ENCODE measurements at regions not wholly inside any gene's neighbourhood (a gene's known extent, or its start where the extent isn't known, plus 50 kb on each side); places are given as distances from the start of the nearest gene placed in this dataset.

DNA sequence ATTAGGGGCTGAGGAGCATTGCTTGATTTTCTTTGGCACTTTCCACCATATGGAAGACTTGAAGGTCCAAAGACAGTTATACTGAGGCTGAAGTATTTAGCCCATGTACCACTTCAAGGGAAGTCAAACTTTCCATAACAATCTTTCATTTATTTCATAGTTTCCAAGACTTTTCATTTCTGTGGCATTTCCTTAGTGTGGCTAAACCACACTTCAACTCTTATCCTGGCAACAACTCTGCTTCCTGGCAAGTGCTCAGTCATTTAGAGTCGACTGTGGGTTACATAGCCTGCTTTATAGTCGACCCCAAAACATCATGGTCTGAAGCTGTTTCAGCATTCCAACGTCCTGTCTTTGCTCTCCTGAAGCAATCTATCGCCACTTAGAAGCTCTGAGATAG lies 343.0 kb upstream of the SEMA3D start:
- no peak overlapping the region for H3K4me3 Mint-ChIP-seq
- no peak for DNase-seq (ENCODE audit: low read depth, low spot score)
- no peaks in the 10 kb centered on the region for H3K4me1 Mint-ChIP-seq
- H3K27ac Mint-ChIP-seq (ENCODE audit: unreplicated experiment): no peak overlapping the region
- H3K36me3 Mint-ChIP-seq (ENCODE audit: low read depth): no peaks in the 10 kb centered on the region
- no peaks in the 10 kb centered on the region for H3K9me3 Mint-ChIP-seq
- no peaks in the 10 kb centered on the region for H3K27me3 Mint-ChIP-seq (ENCODE audit: low read depth)
- TF ChIP-seq, protein P1, sequence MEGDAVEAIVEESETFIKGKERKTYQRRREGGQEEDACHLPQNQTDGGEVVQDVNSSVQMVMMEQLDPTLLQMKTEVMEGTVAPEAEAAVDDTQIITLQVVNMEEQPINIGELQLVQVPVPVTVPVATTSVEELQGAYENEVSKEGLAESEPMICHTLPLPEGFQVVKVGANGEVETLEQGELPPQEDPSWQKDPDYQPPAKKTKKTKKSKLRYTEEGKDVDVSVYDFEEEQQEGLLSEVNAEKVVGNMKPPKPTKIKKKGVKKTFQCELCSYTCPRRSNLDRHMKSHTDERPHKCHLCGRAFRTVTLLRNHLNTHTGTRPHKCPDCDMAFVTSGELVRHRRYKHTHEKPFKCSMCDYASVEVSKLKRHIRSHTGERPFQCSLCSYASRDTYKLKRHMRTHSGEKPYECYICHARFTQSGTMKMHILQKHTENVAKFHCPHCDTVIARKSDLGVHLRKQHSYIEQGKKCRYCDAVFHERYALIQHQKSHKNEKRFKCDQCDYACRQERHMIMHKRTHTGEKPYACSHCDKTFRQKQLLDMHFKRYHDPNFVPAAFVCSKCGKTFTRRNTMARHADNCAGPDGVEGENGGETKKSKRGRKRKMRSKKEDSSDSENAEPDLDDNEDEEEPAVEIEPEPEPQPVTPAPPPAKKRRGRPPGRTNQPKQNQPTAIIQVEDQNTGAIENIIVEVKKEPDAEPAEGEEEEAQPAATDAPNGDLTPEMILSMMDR (conservative IDR thresholded peaks at IDR 0.05): no peak

DNA sequence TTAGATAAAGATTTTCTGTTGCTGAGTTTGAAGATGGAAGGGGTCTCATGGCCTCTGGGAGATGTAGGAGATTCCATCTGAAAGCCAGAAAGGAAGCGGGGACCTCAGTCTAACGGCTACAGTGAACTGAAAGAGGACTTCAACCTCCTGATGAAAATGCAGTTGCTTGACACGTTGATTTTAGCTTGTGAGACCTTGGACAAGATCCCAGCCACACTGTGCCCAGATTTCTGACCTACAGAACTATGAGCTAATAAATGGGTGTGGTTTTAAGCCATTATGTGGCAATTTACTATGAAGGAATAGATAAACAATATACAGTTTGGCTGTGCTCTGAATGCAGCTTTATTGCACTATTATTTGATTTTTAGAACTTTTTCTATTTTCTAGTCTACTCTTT lies 342.3 kb upstream of the SEMA3D start:
- Mint-ChIP-seq H3K4me1 (no peaks in the 10 kb centered on the region), H3K36me3 (ENCODE audit: low read depth) (no peaks in the 10 kb centered on the region), H3K4me3 (no peak overlapping the region), H3K27me3 (ENCODE audit: low read depth) (no peaks in the 10 kb centered on the region), H3K9me3 (no peaks in the 10 kb centered on the region), H3K27ac (ENCODE audit: unreplicated experiment) (no peak overlapping the region)
- DNase-seq (ENCODE audit: low read depth, low spot score): no peak
- TF ChIP-seq, protein P1 (conservative IDR thresholded peaks at IDR 0.05): no peak

DNA sequence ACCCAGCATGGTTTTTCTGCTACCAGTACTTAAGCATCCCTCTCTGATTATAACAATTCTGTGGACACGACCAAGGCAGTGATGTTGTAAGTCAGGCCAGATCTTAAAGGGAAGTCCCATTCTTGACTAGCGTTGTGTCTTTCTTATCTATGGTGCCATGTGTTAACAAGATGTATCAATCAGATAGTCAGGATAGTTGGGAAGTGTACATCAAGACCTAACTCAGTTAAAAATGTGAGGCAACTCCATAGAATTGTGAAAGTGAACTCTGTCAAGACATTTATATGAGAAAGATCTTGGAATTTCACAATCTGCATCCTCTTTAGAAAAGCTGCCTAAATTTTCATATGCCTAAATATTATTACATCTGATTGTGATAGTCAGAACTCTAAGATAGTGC lies 341.7 kb upstream of the SEMA3D start:
- Mint-ChIP-seq H3K4me1 (no peaks in the 10 kb centered on the region), H3K27me3 (ENCODE audit: low read depth) (no peaks in the 10 kb centered on the region), H3K4me3 (no peak overlapping the region), H3K9me3 (no peaks in the 10 kb centered on the region), H3K27ac (ENCODE audit: unreplicated experiment) (no peak overlapping the region), H3K36me3 (ENCODE audit: low read depth) (no peaks in the 10 kb centered on the region)
- no peak for DNase-seq (ENCODE audit: low read depth, low spot score)
- TF ChIP-seq, protein P1 (conservative IDR thresholded peaks at IDR 0.05): no peak

DNA sequence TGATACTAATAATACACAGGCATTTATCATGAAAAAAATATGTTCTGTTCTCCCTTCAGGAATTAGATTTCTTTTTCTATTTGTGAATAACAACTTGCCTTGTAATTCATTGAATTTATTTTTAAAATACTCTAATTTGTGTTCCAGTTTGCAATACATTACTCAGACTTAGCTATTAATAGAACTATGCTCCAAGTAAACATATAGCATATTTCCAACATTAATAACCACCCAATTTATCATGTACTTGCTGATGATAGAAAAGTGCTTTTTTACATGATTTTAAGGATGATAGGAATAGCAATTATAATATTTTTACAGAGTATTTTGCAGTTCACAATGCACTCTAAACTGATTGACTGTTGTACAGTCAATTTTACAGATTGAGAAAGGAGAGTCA lies 338.8 kb upstream of the SEMA3D start:
- H3K4me1 Mint-ChIP-seq: no peaks in the 10 kb centered on the region

DNA sequence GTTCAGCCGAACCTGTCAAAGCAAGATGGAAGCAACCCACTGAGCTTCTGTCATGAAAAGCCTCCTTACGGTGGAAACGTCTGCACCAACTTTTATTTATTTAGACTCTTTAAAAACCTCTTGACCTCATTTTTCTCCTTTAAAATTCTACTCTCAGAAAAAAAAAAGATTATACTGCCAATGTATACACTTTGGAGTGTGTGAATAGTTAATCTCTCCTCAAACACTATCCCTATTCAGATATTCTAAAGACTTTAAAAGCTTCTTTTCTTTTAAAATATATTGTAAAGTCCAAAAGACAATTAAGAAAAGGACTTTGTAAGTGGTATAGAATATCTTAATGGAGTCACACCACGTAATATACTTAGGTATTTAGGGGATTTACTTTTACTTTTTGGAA lies 335.2 kb upstream of the SEMA3D start:
- TF ChIP-seq, protein P1 (conservative IDR thresholded peaks at IDR 0.05): no peak
- Mint-ChIP-seq H3K4me1 (no peaks in the 10 kb centered on the region), H3K9me3 (no peaks in the 10 kb centered on the region), H3K27me3 (ENCODE audit: low read depth) (no peaks in the 10 kb centered on the region), H3K36me3 (ENCODE audit: low read depth) (no peaks in the 10 kb centered on the region), H3K4me3 (no peak overlapping the region), H3K27ac (ENCODE audit: unreplicated experiment) (no peak overlapping the region)
- DNase-seq (ENCODE audit: low read depth, low spot score): no peak

More for the DNA sequence above, 338.8 kb upstream of the SEMA3D start:
- Mint-ChIP-seq H3K9me3 (no peaks in the 10 kb centered on the region), H3K27me3 (ENCODE audit: low read depth) (no peaks in the 10 kb centered on the region), H3K27ac (ENCODE audit: unreplicated experiment) (no peak overlapping the region), H3K36me3 (ENCODE audit: low read depth) (no peaks in the 10 kb centered on the region), H3K4me3 (no peak overlapping the region)
- TF ChIP-seq, protein P1 (conservative IDR thresholded peaks at IDR 0.05): no peak
- DNase-seq (ENCODE audit: low read depth, low spot score): no peak

All from neural crest cell (in vitro differentiated cells).